NCI-H345 (cell line): ENCODE measurements at regions not wholly inside any gene's neighbourhood (a gene's known extent, or its start where the extent isn't known, plus 50 kb on each side); places are given as distances from the start of the nearest gene placed in this dataset.

Experiments
- DNase-seq: peaks from one replicate; lab custom pipeline; 2025; lab: John Stamatoyannopoulos, UW

- no peak for DNase-seq
Measured at GRCh38 chr13:62643799-62644524, 1228.3 kb upstream of the PCDH20 start.

DNA sequence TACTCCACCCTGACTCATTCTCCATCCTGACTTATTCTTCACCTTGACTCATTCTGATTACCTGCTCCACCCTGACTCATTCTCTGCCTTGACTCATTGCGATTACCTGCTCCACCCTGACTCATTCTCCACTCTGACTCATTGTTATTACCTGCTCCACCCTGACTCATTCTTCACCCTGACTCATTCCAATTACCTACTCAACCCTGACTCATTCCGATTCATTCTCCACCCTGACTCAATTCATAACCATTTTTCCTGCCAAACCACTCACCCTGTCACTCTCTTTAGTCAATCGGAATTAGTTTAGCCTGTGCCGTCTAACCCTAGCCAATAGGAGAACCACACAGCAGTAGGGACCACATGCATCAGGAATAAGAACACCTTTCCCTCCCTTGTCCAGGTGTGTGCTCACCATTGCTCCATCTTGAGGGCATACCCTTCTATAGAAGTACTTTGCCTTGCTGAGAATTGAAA, 1227.4 kb upstream of the PCDH20 start:
- DNase-seq = no peak

DNA sequence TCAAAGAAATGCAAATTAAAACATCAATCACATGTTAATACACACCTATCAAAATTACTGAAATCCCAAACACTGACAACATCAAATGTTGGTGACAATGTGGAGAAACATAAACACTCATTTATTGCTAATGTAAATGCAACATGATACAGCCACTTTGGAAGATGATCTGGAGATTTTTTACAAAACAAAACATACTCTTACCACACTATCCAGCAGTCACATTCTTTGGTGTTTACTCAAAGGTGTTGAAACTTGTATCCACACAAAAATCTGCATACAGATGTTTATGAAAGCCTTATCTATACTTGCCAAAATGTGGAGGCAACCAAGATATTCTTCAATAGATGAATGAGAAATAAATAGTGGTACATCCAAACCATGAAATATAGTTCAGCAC, 1219.5 kb upstream of the PCDH20 start:
- no peak for DNase-seq

- no peak for DNase-seq
Measured at GRCh38 chr13:62633448-62633847, 1217.8 kb upstream of the PCDH20 start.

GRCh38 chr13:62631619-62632018, 1216.0 kb upstream of the PCDH20 start:
- no peak for DNase-seq

GRCh38 chr13:62631124-62631523, 1215.5 kb upstream of the PCDH20 start:
- DNase-seq = no peak

DNA sequence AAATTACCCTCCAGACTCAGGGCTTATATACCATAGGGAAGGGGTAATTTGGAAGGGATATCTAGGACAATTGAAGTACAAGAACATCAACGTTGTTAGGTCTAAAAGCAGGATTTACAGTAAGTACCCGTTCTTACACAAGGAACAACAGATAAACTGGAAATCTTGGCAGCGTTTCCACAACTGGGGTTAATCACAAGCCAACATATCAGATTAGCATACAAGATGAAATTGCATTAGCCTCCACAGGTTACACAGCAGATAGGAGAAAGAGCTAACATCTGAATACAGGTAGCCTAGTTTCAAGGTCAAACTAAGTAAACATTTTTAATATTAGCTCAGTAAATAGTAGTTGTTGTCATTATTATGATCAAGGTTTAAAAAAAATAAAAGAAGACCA, 1214.0 kb upstream of the PCDH20 start:
- no peak for DNase-seq

DNA sequence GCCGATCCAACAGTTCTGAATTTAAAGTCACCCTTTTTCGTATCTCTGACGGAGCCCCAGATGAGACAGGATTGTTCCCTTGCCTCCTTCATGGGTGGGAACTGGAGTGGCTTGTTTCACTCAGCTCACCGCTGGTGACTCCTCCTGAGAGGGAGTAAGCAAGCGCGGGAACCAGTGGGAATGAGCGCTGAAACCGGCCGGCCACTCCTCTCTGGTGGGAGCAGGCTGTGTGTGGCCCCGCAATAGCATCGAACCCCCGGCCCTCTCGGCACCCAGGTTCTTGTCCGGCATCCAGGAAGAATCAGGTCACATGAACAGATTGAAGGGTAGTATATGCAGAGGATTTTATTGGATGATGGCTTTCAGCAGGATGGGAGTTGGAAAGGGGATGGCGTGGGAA, 1211.6 kb upstream of the PCDH20 start:
- DNase-seq = no peak

DNA sequence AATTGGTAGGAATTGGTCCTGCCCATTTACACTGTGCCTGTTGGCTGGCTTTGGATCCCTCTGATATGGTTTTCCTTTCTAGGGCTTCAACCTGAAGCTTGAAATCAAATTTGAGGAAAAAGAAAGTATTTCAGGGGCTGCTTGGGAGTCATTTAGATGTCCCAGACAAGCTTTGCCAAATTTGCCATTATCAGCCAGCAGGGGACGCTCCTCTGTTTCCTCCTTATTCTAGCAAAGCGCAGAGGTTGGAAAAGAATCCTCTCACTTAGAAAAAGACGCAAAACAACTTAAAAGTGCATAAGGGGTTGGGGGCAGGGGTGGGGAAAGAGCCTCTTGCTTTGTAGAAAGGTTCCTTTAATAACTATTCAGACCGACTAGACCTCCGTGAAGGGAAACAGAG, 1211.1 kb upstream of the PCDH20 start:
- DNase-seq = no peak

DNA sequence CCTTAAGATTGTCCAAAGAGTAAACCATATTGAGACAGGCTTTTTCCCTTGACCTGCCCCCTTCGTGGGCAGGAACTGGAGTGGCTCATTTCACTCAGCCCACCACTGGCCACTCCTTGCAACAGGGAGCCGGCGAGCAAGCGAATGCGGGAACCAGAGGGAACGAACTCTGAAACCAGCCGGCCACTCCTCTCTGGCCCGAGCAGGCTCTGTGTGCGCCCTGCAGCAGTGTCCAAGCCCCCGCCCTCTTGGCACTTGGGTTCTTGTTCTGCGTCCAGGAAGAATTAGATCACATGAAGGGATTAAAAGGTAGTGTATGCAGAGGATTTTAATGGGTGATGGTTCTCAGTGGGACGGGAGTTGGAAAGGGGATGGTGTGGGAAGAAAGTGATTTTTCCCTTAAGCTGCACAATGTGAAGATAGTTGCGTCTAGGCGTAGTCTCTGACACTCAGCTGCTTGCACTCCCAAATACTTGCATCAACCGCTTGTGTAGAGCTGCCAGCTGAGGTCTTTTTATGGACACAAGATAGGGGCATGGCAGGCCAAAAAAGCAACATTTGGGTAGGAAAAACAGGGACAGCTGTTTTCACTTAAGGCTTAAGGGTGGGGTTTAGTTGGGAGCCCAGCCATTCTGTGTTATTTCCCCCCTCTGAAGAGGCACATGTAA, 1209.7 kb upstream of the PCDH20 start:
- no peak for DNase-seq

GRCh38 chr13:62613819-62614218, 1198.2 kb upstream of the PCDH20 start:
- DNase-seq = no peak

DNA sequence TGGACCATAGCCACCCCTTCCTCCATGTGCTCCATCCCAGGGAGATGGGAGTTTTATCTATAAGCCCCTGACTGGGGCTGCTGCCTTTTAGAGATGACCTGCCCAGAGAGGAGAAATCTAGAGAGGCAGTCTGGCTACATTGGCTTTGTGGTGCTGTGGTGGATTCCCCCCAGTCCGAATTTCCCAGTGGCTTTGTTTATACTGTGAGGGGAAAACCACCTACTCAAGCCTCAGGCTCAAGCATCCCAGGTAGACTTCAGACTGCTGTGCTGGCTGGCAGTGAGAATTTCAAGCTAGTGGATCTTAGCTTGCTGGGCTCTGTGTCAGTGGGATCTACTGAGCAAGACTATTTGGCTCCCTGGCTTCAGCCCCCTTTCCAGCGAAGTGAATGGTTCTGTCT, 1195.7 kb upstream of the PCDH20 start:
- DNase-seq = no peak

DNA sequence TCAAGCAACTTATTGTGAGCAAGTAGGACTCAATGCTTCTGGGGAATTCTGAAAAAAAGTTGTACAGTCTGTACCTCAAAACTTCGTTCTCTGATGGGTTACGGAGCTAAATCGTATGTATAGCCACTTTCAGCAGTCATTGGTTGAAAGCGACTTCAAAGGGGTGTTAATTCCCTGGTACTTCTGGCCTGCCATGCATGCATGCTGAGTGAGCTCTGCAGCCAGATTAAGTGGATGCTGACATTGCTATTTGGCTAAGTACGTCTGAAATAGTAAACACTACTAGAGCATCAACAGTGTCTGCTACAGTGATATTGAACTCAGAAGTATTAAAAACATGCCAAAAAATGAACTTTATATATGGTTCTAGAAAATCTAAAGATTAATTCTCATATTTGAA, 1183.1 kb upstream of the PCDH20 start:
- DNase-seq = no peak

DNA sequence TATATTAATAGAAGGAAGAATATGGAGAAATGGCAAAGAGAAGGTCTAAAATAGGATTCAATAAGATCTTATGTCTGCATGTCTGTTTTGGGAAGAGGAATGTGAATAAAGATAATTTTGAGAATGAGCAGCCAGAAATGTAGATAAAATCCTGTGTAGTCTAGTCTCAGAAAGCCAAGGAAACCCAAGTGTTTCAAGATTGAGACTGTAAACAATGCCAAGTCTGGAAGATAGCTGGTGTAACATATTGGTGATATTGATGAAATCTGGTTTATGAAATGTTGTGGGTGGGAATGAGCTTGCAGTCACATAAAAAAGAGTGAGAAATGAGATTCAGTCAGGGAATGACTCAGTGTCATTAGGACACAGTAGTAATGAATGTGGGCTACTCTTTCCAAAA, 1180.3 kb upstream of the PCDH20 start:
- no peak for DNase-seq

- DNase-seq = no peak
Measured at GRCh38 chr13:62593804-62594203, 1178.2 kb upstream of the PCDH20 start.

- DNase-seq = no peak
Measured at GRCh38 chr13:62583466-62583865, 1167.8 kb upstream of the PCDH20 start.

DNA sequence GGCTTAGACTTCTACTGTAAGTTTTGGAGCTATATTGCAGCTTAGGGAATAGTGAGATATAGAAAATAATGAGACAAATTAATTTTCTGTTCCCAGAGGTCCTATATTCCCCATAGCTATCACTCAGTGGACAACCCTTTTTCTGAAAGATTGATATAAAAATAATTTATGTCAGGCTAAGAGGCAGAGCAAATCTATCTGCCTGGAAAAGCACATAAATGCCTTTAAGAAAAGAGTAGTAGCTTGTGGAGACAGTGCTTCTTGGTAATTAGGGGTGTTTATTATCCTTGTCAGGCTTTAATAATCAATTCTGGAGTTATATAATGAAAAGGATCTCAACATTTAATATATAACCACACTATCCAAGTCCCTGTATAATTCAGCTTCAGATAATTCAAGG, 1162.8 kb upstream of the PCDH20 start:
- no peak for DNase-seq

- DNase-seq = no peak
Measured at GRCh38 chr13:62564770-62565169, 1149.1 kb upstream of the PCDH20 start.

DNA sequence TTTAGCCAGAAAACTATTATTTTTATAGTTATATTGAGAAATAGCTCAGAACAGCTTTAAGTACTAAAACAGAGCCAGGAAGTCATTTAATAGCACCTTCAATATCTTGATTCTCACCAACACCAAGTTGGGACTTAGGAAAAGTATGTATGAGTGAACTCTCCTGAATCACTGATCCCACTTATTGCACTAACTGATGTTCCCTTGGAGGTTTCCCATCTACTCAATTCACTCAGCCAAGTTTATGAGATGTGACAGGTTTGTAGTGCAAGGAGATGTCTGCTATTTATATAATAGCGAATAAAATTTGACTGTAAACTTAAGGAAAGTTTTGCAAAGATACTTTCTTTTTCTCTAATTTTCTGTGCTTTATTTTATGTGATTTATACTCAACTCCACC, 1147.6 kb upstream of the PCDH20 start:
- no peak for DNase-seq

DNA sequence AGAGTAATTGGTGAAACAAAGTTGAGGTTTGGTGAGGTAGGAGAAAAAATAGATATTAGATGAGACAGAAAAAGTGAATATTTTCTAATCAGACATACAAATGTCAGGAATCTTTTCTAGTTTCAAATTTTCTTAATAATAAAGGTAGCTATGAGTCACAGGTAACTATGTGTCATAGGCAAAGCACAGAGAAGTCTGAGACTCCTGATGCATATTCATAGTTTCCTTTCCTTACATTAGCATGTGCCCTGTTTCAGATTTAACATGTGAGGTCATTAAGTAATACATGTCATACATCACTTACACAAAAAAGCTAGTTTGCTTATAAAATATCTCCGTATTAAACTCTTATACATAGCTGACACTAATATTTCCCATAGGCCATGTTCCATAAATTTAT, 1141.3 kb upstream of the PCDH20 start:
- no peak for DNase-seq

- no peak for DNase-seq
Measured at GRCh38 chr13:62551588-62551987, 1135.9 kb upstream of the PCDH20 start.

- DNase-seq = no peak
Measured at GRCh38 chr13:62544928-62545327, 1129.3 kb upstream of the PCDH20 start.

- DNase-seq = peak; percentile 6
Measured at GRCh38 chr13:62537593-62537992, 1121.9 kb upstream of the PCDH20 start.

DNA sequence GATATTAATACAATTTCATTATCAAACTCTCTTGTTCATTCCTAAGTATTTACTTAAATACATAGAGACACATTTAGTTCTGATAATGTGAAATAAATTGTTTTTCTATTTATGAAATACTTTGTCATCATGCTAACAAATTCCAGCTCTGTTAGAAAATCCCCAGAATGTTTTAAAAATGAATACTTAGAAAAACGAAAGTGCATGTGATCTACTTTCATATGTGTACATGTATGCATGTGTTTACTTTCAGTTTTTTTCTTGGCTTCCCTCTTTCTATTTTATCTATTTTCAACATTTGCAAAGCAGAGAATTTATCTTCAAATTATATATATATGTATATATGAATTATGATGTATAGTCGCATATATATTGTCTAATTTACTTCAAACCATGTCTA, 1110.0 kb upstream of the PCDH20 start:
- no peak for DNase-seq
